RWPE1 (cell line): ENCODE measurements at regions not wholly inside any gene's neighbourhood (a gene's known extent, or its start where the extent isn't known, plus 50 kb on each side); places are given as distances from the start of the nearest gene placed in this dataset.
"Not testable (repeated sequence)": the region's sequence is repeated elsewhere in the genome, so short reads cannot be mapped to it uniquely, and the experiment has no call there.

Experiments
- CTCF ChIA-PET: fragments of 350-600 bp; sonication (Branson Sonifier 250); formaldehyde crosslinking; extraction: SDS; loops from one replicate; lab custom pipeline; 2021; lab: Yijun Ruan, JAX
- POLR2A ChIA-PET: fragments of 400-600 bp; formaldehyde crosslinking; extraction: SDS; loops from one replicate; lab custom pipeline; 2020; ENCODE audit warnings: antibody characterized with exemption; ENCODE audit not compliant: low non-redundant PET; lab: Yijun Ruan, JAX
- DNase-seq: peaks from one replicate; pipeline ENCODE4 v3.0.0; 2012; ENCODE audit warnings: low spot score
- H3K27ac ChIP-seq: fragments of 450-650 bp; 2 replicates; pipeline ENCODE4 v1.5.1; 2017
- CTCF ChIP-seq: fragments of 450-650 bp; conservative IDR thresholded peaks from 2 replicates; pipeline ENCODE4 v1.5.1; 2017; ENCODE audit warnings: low read depth, mild to moderate bottlenecking

- H3K27ac ChIP-seq, result peak overlapping the region; percentile 1; the same call in 1 of the 2 replicates
- ChIA-PET POLR2A (no interaction called here), CTCF (no interaction called here)
- TF ChIP-seq CTCF, result no peak
- no peak for DNase-seq
These were observed 75.8 kb upstream of the METTL9 start for GRCh38 chr16:21523411-21524067.

GRCh38 chr16:21524068-21524751, 75.2 kb upstream of the METTL9 start:
- ChIA-PET POLR2A (no interaction called here), CTCF (no interaction called here)
- TF ChIP-seq CTCF, result no peak
- DNase-seq, result no peak
- 0 out of 2 replicates have a peak overlapping the region, but pooled peaks have one; percentile 1 for H3K27ac ChIP-seq

- DNase-seq, H3K27ac ChIP-seq, POLR2A ChIA-PET: not testable (repeated sequence)
- CTCF ChIA-PET, result interaction anchor here (0.6 kb wide), 1 partner anchor 29 kb away, joined by 4 read pairs; no protein-coding TSS in a partner anchor
These were observed 74.7 kb upstream of the METTL9 start for GRCh38 chr16:21524752-21525028.

- DNase-seq, H3K27ac ChIP-seq, POLR2A ChIA-PET: not testable (repeated sequence)
- CTCF ChIA-PET, result interaction anchor here (0.6 kb wide), 1 partner anchor 29 kb away, joined by 4 read pairs; no protein-coding TSS in a partner anchor
These were observed 74.1 kb upstream of the METTL9 start for GRCh38 chr16:21525029-21525895.

GRCh38 chr16:21525956-21526922, 73.1 kb upstream of the METTL9 start:
- DNase-seq, POLR2A ChIA-PET: not testable (repeated sequence)
- CTCF ChIA-PET, result interaction anchor here (0.6 kb wide), 1 partner anchor 128 kb away, joined by 3 read pairs; no protein-coding TSS in a partner anchor
- H3K27ac ChIP-seq, result peak overlapping the region; percentile 17; the same call in 1 of the 2 replicates

GRCh38 chr16:21526923-21527807, 72.2 kb upstream of the METTL9 start:
- DNase-seq, result no peak
- ChIA-PET POLR2A (no interaction called here), CTCF (no interaction called here)
- no peak for TF ChIP-seq CTCF
- H3K27ac ChIP-seq, result peak overlapping the region; percentile 17; the same call in 1 of the 2 replicates

- CTCF ChIA-PET, result interaction anchor here (0.5 kb wide), 1 partner anchor 377 kb away, joined by 4 read pairs; no protein-coding TSS in a partner anchor
- DNase-seq, POLR2A ChIA-PET, H3K27ac ChIP-seq: not testable (repeated sequence)
These were observed 70.2 kb upstream of the METTL9 start for GRCh38 chr16:21529060-21529658.

- H3K27ac ChIP-seq, CTCF ChIA-PET, DNase-seq, POLR2A ChIA-PET: not testable (repeated sequence)
These were observed 68.5 kb upstream of the METTL9 start for GRCh38 chr16:21530729-21531383.

- POLR2A ChIA-PET, DNase-seq, H3K27ac ChIP-seq, CTCF ChIA-PET: not testable (repeated sequence)
These were observed 66.4 kb upstream of the METTL9 start for GRCh38 chr16:21532996-21533395.

- CTCF ChIA-PET, H3K27ac ChIP-seq, POLR2A ChIA-PET, DNase-seq: not testable (repeated sequence)
These were observed 65.9 kb upstream of the METTL9 start for GRCh38 chr16:21533474-21533873.

- DNase-seq, H3K27ac ChIP-seq, CTCF ChIA-PET, POLR2A ChIA-PET: not testable (repeated sequence)
These were observed 64.8 kb upstream of the METTL9 start for GRCh38 chr16:21534561-21534960.
